ENCODE measurements at regions not wholly inside any gene's neighbourhood (a gene's known extent, or its start where the extent isn't known, plus 50 kb on each side); places are given as distances from the start of the nearest gene placed in this dataset.
A peak's percentile ranks its signal among the peaks of the same experiment; 100 is the strongest.
"Not testable (repeated sequence)": the region's sequence is repeated elsewhere in the genome, so short reads cannot be mapped to it uniquely, and the experiment has no call there.

- DNase-seq (ENCODE audit: low read depth in 2 of 2) = no peak
Measured at GRCh38 chr22:47435204-47435487, 672.7 kb downstream of the TBC1D22A start.

GRCh38 chr22:47434336-47435203 is 672.1 kb downstream of the TBC1D22A start:
- no peak for DNase-seq (ENCODE audit: low read depth in 2 of 2)

- no peak for DNase-seq (ENCODE audit: low read depth in 2 of 2)
Measured at GRCh38 chr22:47433627-47434026, 671.2 kb downstream of the TBC1D22A start.

GRCh38 chr22:47432683-47433082 is 670.2 kb downstream of the TBC1D22A start:
- DNase-seq (ENCODE audit: low read depth in 2 of 2) = no peak

GRCh38 chr22:47423861-47424820 is 661.7 kb downstream of the TBC1D22A start:
- no peak for DNase-seq (ENCODE audit: low read depth in 2 of 2)

- no peak for DNase-seq (ENCODE audit: low read depth in 2 of 2)
Measured at GRCh38 chr22:47423266-47423665, 660.8 kb downstream of the TBC1D22A start.

- DNase-seq (ENCODE audit: low read depth in 2 of 2) = no peak
Measured at GRCh38 chr22:47422736-47423135, 660.3 kb downstream of the TBC1D22A start.

GRCh38 chr22:47421846-47422245 is 659.4 kb downstream of the TBC1D22A start:
- no peak for DNase-seq (ENCODE audit: low read depth in 2 of 2)

- DNase-seq (ENCODE audit: low read depth in 2 of 2) = no peak
Measured at GRCh38 chr22:47420211-47420610, 657.8 kb downstream of the TBC1D22A start.

- no peak for DNase-seq (ENCODE audit: low read depth in 2 of 2)
Measured at GRCh38 chr22:47419239-47419638, 656.8 kb downstream of the TBC1D22A start.

- DNase-seq (ENCODE audit: low read depth in 2 of 2) = no peak
Measured at GRCh38 chr22:47417699-47418098, 655.2 kb downstream of the TBC1D22A start.

- DNase-seq (ENCODE audit: low read depth in 2 of 2) = no peak
Measured at GRCh38 chr22:47411006-47411405, 648.6 kb downstream of the TBC1D22A start.

- no peak for DNase-seq (ENCODE audit: low read depth in 2 of 2)
Measured at GRCh38 chr22:47409539-47410275, 647.3 kb downstream of the TBC1D22A start.

GRCh38 chr22:47408409-47408808 is 646.0 kb downstream of the TBC1D22A start:
- DNase-seq (ENCODE audit: low read depth in 2 of 2) = no peak

- DNase-seq (ENCODE audit: low read depth in 2 of 2) = no peak
Measured at GRCh38 chr22:47407461-47408025, 645.1 kb downstream of the TBC1D22A start.

- no peak for DNase-seq (ENCODE audit: low read depth in 2 of 2)
Measured at GRCh38 chr22:47406896-47407295, 644.4 kb downstream of the TBC1D22A start.

- no peak for DNase-seq (ENCODE audit: low read depth in 2 of 2)
Measured at GRCh38 chr22:47406180-47406834, 643.9 kb downstream of the TBC1D22A start.

- not testable (repeated sequence) for DNase-seq (ENCODE audit: low read depth in 2 of 2)
Measured at GRCh38 chr22:47405222-47405621, 642.8 kb downstream of the TBC1D22A start.

- DNase-seq (ENCODE audit: low read depth in 2 of 2) = no peak
Measured at GRCh38 chr22:47402876-47403525, 640.6 kb downstream of the TBC1D22A start.

GRCh38 chr22:47401976-47402770 is 639.7 kb downstream of the TBC1D22A start:
- DNase-seq (ENCODE audit: low read depth in 2 of 2) = peak in 1 of 2 donors; percentile 9
